Rectal smooth muscle tissue (tissue), 1 donor: ENCODE measurements at regions not wholly inside any gene's neighbourhood (a gene's known extent, or its start where the extent isn't known, plus 50 kb on each side); places are given as distances from the start of the nearest gene placed in this dataset.

ENCODE experiments used
- H3K27ac ChIP-seq: one replicate; pipeline ENCODE4 v1.7.0; 2013; ENCODE audit warnings: low read depth, low read length, inconsistent platforms
- H3K27me3 ChIP-seq: one replicate; pipeline ENCODE4 v1.7.0; 2013; ENCODE audit warnings: low read length; ENCODE audit not compliant: control insufficient read depth, insufficient read depth
- H3K36me3 ChIP-seq: one replicate; pipeline ENCODE4 v1.7.0; 2013; ENCODE audit warnings: low read length; ENCODE audit not compliant: control insufficient read depth, insufficient read depth
- H3K4me1 ChIP-seq: one replicate; pipeline ENCODE4 v1.7.0; 2013; ENCODE audit warnings: low read length; ENCODE audit not compliant: control insufficient read depth, insufficient read depth
- H3K4me3 ChIP-seq: one replicate; pipeline ENCODE4 v1.7.0; 2013; ENCODE audit warnings: low read length
- H3K9ac ChIP-seq: one replicate; pipeline ENCODE4 v1.7.0; 2013; ENCODE audit warnings: low read length

DNA sequence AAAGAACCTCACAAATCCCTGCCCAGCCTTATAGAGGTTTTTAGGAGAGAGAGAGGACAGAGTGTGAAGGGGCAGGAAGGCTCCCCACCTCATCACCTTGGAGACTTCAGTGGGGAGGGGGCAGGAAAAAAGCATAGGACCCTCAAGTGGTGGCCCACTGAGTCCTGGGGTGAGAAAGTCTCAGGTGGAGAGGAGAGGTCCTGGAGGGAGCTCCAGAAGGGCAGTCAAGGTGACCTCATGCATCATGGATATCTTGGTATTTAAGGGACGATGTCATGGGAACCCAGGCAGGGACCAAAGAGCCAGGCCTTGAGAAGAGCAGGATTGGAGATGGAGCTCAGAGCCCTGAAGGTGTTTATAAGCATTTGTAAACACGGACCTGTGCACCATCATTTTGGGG is 204.5 kb downstream of the SLC4A3 start:
- H3K27me3 ChIP-seq, result no peaks in the 10 kb centered on the region
- H3K27ac ChIP-seq, result no peak overlapping the region
- no peak overlapping the region for H3K4me3 ChIP-seq
- H3K9ac ChIP-seq, result no peak overlapping the region
- no peaks in the 10 kb centered on the region for H3K4me1 ChIP-seq
- H3K36me3 ChIP-seq, result no peaks in the 10 kb centered on the region

DNA sequence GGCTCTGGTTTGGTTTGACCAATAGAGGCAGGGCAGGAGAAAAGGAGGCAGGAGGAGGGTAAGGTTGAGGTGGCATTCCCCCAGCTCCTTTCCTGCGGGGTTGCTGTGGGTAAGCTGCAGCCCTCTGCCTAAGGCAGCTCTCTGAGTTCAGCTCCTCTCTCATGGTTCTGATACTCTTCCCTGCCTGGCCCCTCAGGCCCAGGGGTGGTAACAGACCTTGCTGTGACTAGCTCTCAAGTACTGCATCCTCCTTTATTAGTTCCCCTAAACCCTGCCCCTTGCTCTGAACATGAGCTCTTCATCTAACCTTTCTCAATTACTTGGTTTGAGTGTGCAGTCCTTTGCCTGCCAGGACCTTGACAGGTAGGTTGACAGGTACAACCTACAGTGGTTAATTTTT is 205.5 kb downstream of the SLC4A3 start:
- H3K36me3 ChIP-seq, result no peaks in the 10 kb centered on the region

DNA sequence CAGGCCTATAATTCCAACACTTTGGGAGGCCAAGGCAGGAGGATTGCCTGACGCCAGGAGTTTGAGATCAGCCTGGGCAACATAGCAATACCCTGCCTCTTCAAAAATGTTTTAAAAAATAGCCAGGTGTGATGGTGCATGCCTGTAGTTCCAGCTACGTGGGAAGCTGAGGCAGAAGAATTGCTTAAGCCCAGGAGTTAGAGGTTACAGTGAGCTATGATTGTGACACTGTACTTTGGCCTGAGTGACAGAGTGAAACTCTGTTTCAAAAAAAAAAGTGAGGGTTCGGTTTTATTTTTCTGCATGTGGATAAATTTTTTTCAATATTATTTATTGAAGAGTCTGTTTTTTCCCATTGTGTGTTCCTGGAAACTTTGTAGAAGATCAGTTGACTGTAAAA is 208.1 kb downstream of the SLC4A3 start:
- Histone ChIP-seq H3K27me3 (no peaks in the 10 kb centered on the region), H3K36me3 (no peaks in the 10 kb centered on the region), H3K9ac (no peak overlapping the region), H3K4me3 (no peak overlapping the region), H3K27ac (no peak overlapping the region), H3K4me1 (no peaks in the 10 kb centered on the region)

More for the DNA sequence above, 205.5 kb downstream of the SLC4A3 start:
- Histone ChIP-seq H3K27me3 (no peaks in the 10 kb centered on the region), H3K4me3 (no peak overlapping the region), H3K9ac (no peak overlapping the region), H3K4me1 (no peaks in the 10 kb centered on the region), H3K27ac (no peak overlapping the region)

GRCh38 chr2:219836647-219837177 is 209.3 kb downstream of the SLC4A3 start:
- Histone ChIP-seq H3K4me1 (no peaks in the 10 kb centered on the region), H3K9ac (no peak overlapping the region), H3K4me3 (no peak overlapping the region), H3K27me3 (no peaks in the 10 kb centered on the region), H3K36me3 (no peaks in the 10 kb centered on the region), H3K27ac (no peak overlapping the region)

- Histone ChIP-seq H3K27me3 (no peaks in the 10 kb centered on the region), H3K27ac (no peak overlapping the region), H3K4me3 (no peak overlapping the region), H3K4me1 (no peaks in the 10 kb centered on the region), H3K9ac (no peak overlapping the region), H3K36me3 (no peaks in the 10 kb centered on the region)
These were observed 217.1 kb downstream of the SLC4A3 start for GRCh38 chr2:219844401-219845091.

- H3K9ac ChIP-seq, result no peak overlapping the region
- no peak overlapping the region for H3K4me3 ChIP-seq
- no peaks in the 10 kb centered on the region for H3K4me1 ChIP-seq
- H3K36me3 ChIP-seq, result no peaks in the 10 kb centered on the region
- H3K27ac ChIP-seq, result no peak overlapping the region
- no peaks in the 10 kb centered on the region for H3K27me3 ChIP-seq
These were observed 221.5 kb downstream of the SLC4A3 start for GRCh38 chr2:219848882-219849281.

GRCh38 chr2:219851169-219851568 is 223.7 kb downstream of the SLC4A3 start:
- no peak overlapping the region for H3K4me3 ChIP-seq
- no peak overlapping the region for H3K9ac ChIP-seq
- no peaks in the 10 kb centered on the region for H3K4me1 ChIP-seq
- H3K36me3 ChIP-seq, result no peaks in the 10 kb centered on the region
- H3K27ac ChIP-seq, result no peak overlapping the region
- H3K27me3 ChIP-seq, result no peaks in the 10 kb centered on the region

GRCh38 chr2:219851801-219852481 is 224.5 kb downstream of the SLC4A3 start:
- Histone ChIP-seq H3K9ac (no peak overlapping the region), H3K4me1 (no peaks in the 10 kb centered on the region), H3K27me3 (no peaks in the 10 kb centered on the region), H3K36me3 (no peaks in the 10 kb centered on the region), H3K27ac (peak overlapping the region; percentile 14), H3K4me3 (peak overlapping the region; percentile 34)

DNA sequence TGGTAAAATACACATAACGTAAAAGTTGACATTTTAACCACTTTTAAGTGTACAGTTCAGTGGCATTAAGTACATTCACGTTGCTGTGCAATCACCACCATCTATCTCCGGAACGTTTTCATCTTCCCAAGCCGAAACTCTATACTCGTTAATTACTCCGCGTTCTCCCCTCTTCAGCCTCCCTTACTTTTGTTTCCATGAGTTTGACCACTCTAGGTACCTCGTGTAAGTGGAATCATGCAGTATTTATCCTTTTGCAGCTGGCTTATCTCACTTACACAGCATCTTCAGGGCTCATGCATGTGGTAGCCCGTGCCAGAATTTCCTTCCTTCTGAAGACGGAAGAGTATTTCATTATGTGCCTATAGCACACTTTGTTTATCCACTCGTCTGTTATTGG is 225.2 kb downstream of the SLC4A3 start:
- Histone ChIP-seq H3K27me3 (no peaks in the 10 kb centered on the region), H3K9ac (no peak overlapping the region), H3K27ac (no peak overlapping the region), H3K4me3 (peak overlapping the region; percentile 34), H3K4me1 (no peaks in the 10 kb centered on the region), H3K36me3 (no peaks in the 10 kb centered on the region)

DNA sequence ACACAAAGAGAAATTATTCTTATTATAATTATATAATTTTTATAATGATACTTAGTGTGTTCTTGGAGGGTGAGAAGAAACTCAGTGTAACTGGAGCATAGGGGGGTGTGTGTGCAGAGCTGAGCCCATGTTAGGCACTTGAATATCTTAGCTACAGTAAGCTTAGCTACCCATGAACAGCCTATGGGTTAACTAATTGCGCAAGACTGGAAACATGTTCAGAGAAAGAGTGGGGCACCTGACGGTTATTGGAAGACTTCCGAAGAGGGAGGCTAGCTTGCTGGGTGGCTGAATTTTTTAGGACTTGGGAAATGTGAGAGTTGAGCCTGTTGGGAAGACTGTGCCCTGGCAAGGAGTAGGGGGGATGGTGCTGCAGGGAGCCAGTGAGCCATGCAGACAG is 229.2 kb downstream of the SLC4A3 start:
- no peaks in the 10 kb centered on the region for H3K36me3 ChIP-seq
- H3K27ac ChIP-seq, result no peak overlapping the region
- H3K4me1 ChIP-seq, result no peaks in the 10 kb centered on the region
- no peak overlapping the region for H3K9ac ChIP-seq
- H3K27me3 ChIP-seq, result no peaks in the 10 kb centered on the region
- no peak overlapping the region for H3K4me3 ChIP-seq

DNA sequence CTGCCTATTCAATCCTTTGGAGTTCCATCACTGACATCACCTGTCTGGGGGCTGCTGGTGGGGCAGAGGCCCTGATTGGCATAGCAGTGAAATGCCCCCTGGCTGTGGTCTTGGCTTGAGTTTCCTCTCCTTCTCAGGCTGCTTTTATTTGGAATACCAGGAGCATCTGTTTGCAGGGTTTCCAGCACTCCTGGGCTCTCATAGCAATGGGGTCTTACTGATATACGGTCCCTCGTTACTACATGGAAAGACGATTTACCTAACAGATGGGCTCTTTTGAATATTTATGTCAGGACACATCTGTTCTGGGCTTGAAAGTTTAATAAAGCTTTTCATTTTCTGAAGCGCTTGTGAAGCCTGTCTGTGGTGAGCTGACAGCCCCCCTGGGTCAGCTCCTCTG is 230.3 kb downstream of the SLC4A3 start:
- Histone ChIP-seq H3K27ac (no peak overlapping the region), H3K36me3 (no peaks in the 10 kb centered on the region), H3K9ac (no peak overlapping the region), H3K27me3 (no peaks in the 10 kb centered on the region), H3K4me3 (no peak overlapping the region), H3K4me1 (no peaks in the 10 kb centered on the region)

DNA sequence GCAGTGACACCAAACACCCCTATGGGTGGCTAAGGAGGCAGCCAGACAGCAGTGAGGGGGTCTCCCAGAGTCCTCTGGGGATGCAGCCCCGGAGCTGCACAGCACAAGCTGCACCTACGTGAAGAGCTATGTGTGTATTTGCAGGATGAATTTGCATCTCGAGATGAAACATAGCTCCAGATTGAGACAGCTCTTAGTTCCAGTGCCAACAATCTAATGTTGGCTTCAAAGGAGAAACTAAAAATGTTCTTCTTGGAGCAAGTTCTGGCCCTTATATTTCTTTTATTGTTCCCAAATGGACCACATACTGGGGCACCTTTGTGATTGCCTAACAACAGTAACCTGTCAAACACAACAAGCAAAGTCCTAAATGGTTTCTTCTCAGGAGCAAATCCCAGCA is 233.9 kb downstream of the SLC4A3 start:
- Histone ChIP-seq H3K4me3 (no peak overlapping the region), H3K4me1 (no peaks in the 10 kb centered on the region), H3K27ac (no peak overlapping the region), H3K9ac (no peak overlapping the region), H3K27me3 (no peaks in the 10 kb centered on the region), H3K36me3 (no peaks in the 10 kb centered on the region)

DNA sequence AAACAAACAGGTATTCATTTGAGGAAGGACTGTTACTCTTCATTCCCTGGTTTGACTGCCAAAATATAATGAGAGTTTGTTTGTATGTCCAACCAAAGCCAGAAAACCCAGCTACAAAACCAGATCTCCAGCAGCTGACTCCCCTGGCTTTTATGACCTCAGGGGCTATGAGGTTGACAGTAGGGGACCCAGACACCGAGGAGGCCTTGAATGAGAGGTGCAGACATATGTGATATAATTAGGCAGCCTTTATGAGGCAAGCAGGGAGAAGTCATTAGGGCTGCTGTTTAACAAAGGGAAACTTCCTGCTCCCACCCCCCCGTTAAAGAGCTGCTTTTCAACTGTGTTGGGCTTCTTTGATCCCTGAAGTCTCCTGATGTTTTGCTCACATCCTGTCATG is 236.7 kb downstream of the SLC4A3 start:
- H3K27ac ChIP-seq, result no peak overlapping the region

More for the DNA sequence above, 236.7 kb downstream of the SLC4A3 start:
- Histone ChIP-seq H3K4me1 (no peaks in the 10 kb centered on the region), H3K36me3 (no peaks in the 10 kb centered on the region), H3K27me3 (no peaks in the 10 kb centered on the region), H3K4me3 (no peak overlapping the region), H3K9ac (no peak overlapping the region)
